ENCODE measurements at regions not wholly inside any gene's neighbourhood (a gene's known extent, or its start where the extent isn't known, plus 50 kb on each side); places are given as distances from the start of the nearest gene placed in this dataset.

GRCh38 chr6:43879722-43880121 is 109.7 kb downstream of the VEGFA start:
- DNase-seq (ENCODE audit: low read depth): no peak
- H3K4me3 ChIP-seq (ENCODE audit: low read depth, low read length): no peak overlapping the region
- no peak for TF ChIP-seq CTCF (IDR thresholded peaks at IDR 0.05; ENCODE audit: low read depth, low read length, missing control alignments)

GRCh38 chr6:43878823-43879495 is 108.9 kb downstream of the VEGFA start:
- no peak for TF ChIP-seq CTCF (IDR thresholded peaks at IDR 0.05; ENCODE audit: low read depth, low read length, missing control alignments)
- DNase-seq (ENCODE audit: low read depth): no peak
- no peak overlapping the region for H3K4me3 ChIP-seq (ENCODE audit: low read depth, low read length)

- no peak for DNase-seq (ENCODE audit: low read depth)
- TF ChIP-seq CTCF (IDR thresholded peaks at IDR 0.05; ENCODE audit: low read depth, low read length, missing control alignments): no peak
- no peak overlapping the region for H3K4me3 ChIP-seq (ENCODE audit: low read depth, low read length)
These were observed 108.2 kb downstream of the VEGFA start for GRCh38 chr6:43878127-43878634.

- no peak for TF ChIP-seq CTCF (IDR thresholded peaks at IDR 0.05; ENCODE audit: low read depth, low read length, missing control alignments)
These were observed 107.6 kb downstream of the VEGFA start for GRCh38 chr6:43877463-43878126.

GRCh38 chr6:43877036-43877435 is 107.0 kb downstream of the VEGFA start:
- H3K4me3 ChIP-seq (ENCODE audit: low read depth, low read length): no peak overlapping the region
- TF ChIP-seq CTCF (IDR thresholded peaks at IDR 0.05; ENCODE audit: low read depth, low read length, missing control alignments): no peak
- DNase-seq (ENCODE audit: low read depth): no peak

More at GRCh38 chr6:43877463-43878126, 107.6 kb downstream of the VEGFA start:
- DNase-seq (ENCODE audit: low read depth): no peak
- H3K4me3 ChIP-seq (ENCODE audit: low read depth, low read length): no peak overlapping the region

- no peak for TF ChIP-seq CTCF (IDR thresholded peaks at IDR 0.05; ENCODE audit: low read depth, low read length, missing control alignments)
- no peak overlapping the region for H3K4me3 ChIP-seq (ENCODE audit: low read depth, low read length)
- DNase-seq (ENCODE audit: low read depth): no peak
These were observed 106.6 kb downstream of the VEGFA start for GRCh38 chr6:43876602-43877001.
